ENCODE measurements at regions not wholly inside any gene's neighbourhood (a gene's known extent, or its start where the extent isn't known, plus 50 kb on each side); places are given as distances from the start of the nearest gene placed in this dataset.

GRCh38 chr16:85435700-85436099 is 177.4 kb upstream of the GSE1 start:
- Histone ChIP-seq H3K9me3 (ENCODE audit: low read length) (no peaks in the 10 kb centered on the region), H3K4me3 (ENCODE audit: low read depth in 1 of 2, low read length in 2 of 2) (no peak overlapping the region), H3K27ac (ENCODE audit: low read depth, low read length) (no peak overlapping the region), H3K4me1 (ENCODE audit: insufficient read depth, low read length) (peaks cover 18% of the 10 kb centered on the region), H3K27me3 (ENCODE audit: control insufficient read depth in 1 of 2, insufficient read depth in 2 of 2, low read length in 2 of 2) (no peaks in the 10 kb centered on the region), H3K9ac (ENCODE audit: low read length) (no peak overlapping the region), H3K36me3 (ENCODE audit: insufficient read depth, low read length) (no peaks in the 10 kb centered on the region)

- H3K4me1 ChIP-seq (ENCODE audit: insufficient read depth, low read length) = peaks cover 18% of the 10 kb centered on the region
- H3K4me3 ChIP-seq (ENCODE audit: low read depth in 1 of 2, low read length in 2 of 2) = no peak overlapping the region
- peak overlapping the region; percentile 55 for H3K27ac ChIP-seq (ENCODE audit: low read depth, low read length)
- H3K9me3 ChIP-seq (ENCODE audit: low read length) = no peaks in the 10 kb centered on the region
- H3K36me3 ChIP-seq (ENCODE audit: insufficient read depth, low read length) = no peaks in the 10 kb centered on the region
- no peak overlapping the region for H3K9ac ChIP-seq (ENCODE audit: low read length)
- no peaks in the 10 kb centered on the region for H3K27me3 ChIP-seq (ENCODE audit: control insufficient read depth in 1 of 2, insufficient read depth in 2 of 2, low read length in 2 of 2)
These were observed 176.9 kb upstream of the GSE1 start for GRCh38 chr16:85436207-85436606.

GRCh38 chr16:85436636-85437165 is 176.4 kb upstream of the GSE1 start:
- peaks cover 18% of the 10 kb centered on the region for H3K4me1 ChIP-seq (ENCODE audit: insufficient read depth, low read length)
- no peaks in the 10 kb centered on the region for H3K9me3 ChIP-seq (ENCODE audit: low read length)
- no peak overlapping the region for H3K4me3 ChIP-seq (ENCODE audit: low read depth in 1 of 2, low read length in 2 of 2)
- no peaks in the 10 kb centered on the region for H3K36me3 ChIP-seq (ENCODE audit: insufficient read depth, low read length)
- H3K9ac ChIP-seq (ENCODE audit: low read length) = no peak overlapping the region
- H3K27me3 ChIP-seq (ENCODE audit: control insufficient read depth in 1 of 2, insufficient read depth in 2 of 2, low read length in 2 of 2) = no peaks in the 10 kb centered on the region
- H3K27ac ChIP-seq (ENCODE audit: low read depth, low read length) = peak overlapping the region; percentile 55

GRCh38 chr16:85437166-85438052 is 175.7 kb upstream of the GSE1 start:
- Histone ChIP-seq H3K9ac (ENCODE audit: low read length) (no peak overlapping the region), H3K27me3 (ENCODE audit: control insufficient read depth in 1 of 2, insufficient read depth in 2 of 2, low read length in 2 of 2) (no peaks in the 10 kb centered on the region), H3K4me3 (ENCODE audit: low read depth in 1 of 2, low read length in 2 of 2) (no peak overlapping the region), H3K9me3 (ENCODE audit: low read length) (no peaks in the 10 kb centered on the region), H3K36me3 (ENCODE audit: insufficient read depth, low read length) (no peaks in the 10 kb centered on the region), H3K4me1 (ENCODE audit: insufficient read depth, low read length) (peaks cover 18% of the 10 kb centered on the region), H3K27ac (ENCODE audit: low read depth, low read length) (peak overlapping the region; percentile 55)

- no peaks in the 10 kb centered on the region for H3K36me3 ChIP-seq (ENCODE audit: insufficient read depth, low read length)
- H3K4me1 ChIP-seq (ENCODE audit: insufficient read depth, low read length) = peaks cover 18% of the 10 kb centered on the region
- no peak overlapping the region for H3K4me3 ChIP-seq (ENCODE audit: low read depth in 1 of 2, low read length in 2 of 2)
- H3K27ac ChIP-seq (ENCODE audit: low read depth, low read length) = no peak overlapping the region
- H3K9me3 ChIP-seq (ENCODE audit: low read length) = no peaks in the 10 kb centered on the region
- no peak overlapping the region for H3K9ac ChIP-seq (ENCODE audit: low read length)
- no peaks in the 10 kb centered on the region for H3K27me3 ChIP-seq (ENCODE audit: control insufficient read depth in 1 of 2, insufficient read depth in 2 of 2, low read length in 2 of 2)
These were observed 174.0 kb upstream of the GSE1 start for GRCh38 chr16:85438981-85439685.

GRCh38 chr16:85440744-85441143 is 172.4 kb upstream of the GSE1 start:
- Histone ChIP-seq H3K9me3 (ENCODE audit: low read length) (no peaks in the 10 kb centered on the region), H3K4me3 (ENCODE audit: low read depth in 1 of 2, low read length in 2 of 2) (no peak overlapping the region), H3K4me1 (ENCODE audit: insufficient read depth, low read length) (peaks cover 27% of the 10 kb centered on the region), H3K36me3 (ENCODE audit: insufficient read depth, low read length) (no peaks in the 10 kb centered on the region), H3K27me3 (ENCODE audit: control insufficient read depth in 1 of 2, insufficient read depth in 2 of 2, low read length in 2 of 2) (no peaks in the 10 kb centered on the region), H3K27ac (ENCODE audit: low read depth, low read length) (no peak overlapping the region), H3K9ac (ENCODE audit: low read length) (no peak overlapping the region)

- Histone ChIP-seq H3K36me3 (ENCODE audit: insufficient read depth, low read length) (no peaks in the 10 kb centered on the region), H3K27me3 (ENCODE audit: control insufficient read depth in 1 of 2, insufficient read depth in 2 of 2, low read length in 2 of 2) (no peaks in the 10 kb centered on the region), H3K4me1 (ENCODE audit: insufficient read depth, low read length) (peaks cover 27% of the 10 kb centered on the region), H3K4me3 (ENCODE audit: low read depth in 1 of 2, low read length in 2 of 2) (no peak overlapping the region), H3K9ac (ENCODE audit: low read length) (no peak overlapping the region), H3K27ac (ENCODE audit: low read depth, low read length) (no peak overlapping the region), H3K9me3 (ENCODE audit: low read length) (no peaks in the 10 kb centered on the region)
These were observed 171.8 kb upstream of the GSE1 start for GRCh38 chr16:85441189-85441889.

- Histone ChIP-seq H3K27me3 (ENCODE audit: control insufficient read depth in 1 of 2, insufficient read depth in 2 of 2, low read length in 2 of 2) (no peaks in the 10 kb centered on the region), H3K4me3 (ENCODE audit: low read depth in 1 of 2, low read length in 2 of 2) (no peak overlapping the region), H3K4me1 (ENCODE audit: insufficient read depth, low read length) (peaks cover 26% of the 10 kb centered on the region), H3K9ac (ENCODE audit: low read length) (no peak overlapping the region), H3K9me3 (ENCODE audit: low read length) (no peaks in the 10 kb centered on the region), H3K27ac (ENCODE audit: low read depth, low read length) (no peak overlapping the region), H3K36me3 (ENCODE audit: insufficient read depth, low read length) (no peaks in the 10 kb centered on the region)
These were observed 171.0 kb upstream of the GSE1 start for GRCh38 chr16:85441890-85442670.

- no peaks in the 10 kb centered on the region for H3K9me3 ChIP-seq (ENCODE audit: low read length)
- H3K9ac ChIP-seq (ENCODE audit: low read length) = no peak overlapping the region
- H3K36me3 ChIP-seq (ENCODE audit: insufficient read depth, low read length) = no peaks in the 10 kb centered on the region
- H3K4me3 ChIP-seq (ENCODE audit: low read depth in 1 of 2, low read length in 2 of 2) = no peak overlapping the region
- peaks cover 23% of the 10 kb centered on the region for H3K4me1 ChIP-seq (ENCODE audit: insufficient read depth, low read length)
- no peak overlapping the region for H3K27ac ChIP-seq (ENCODE audit: low read depth, low read length)
- H3K27me3 ChIP-seq (ENCODE audit: control insufficient read depth in 1 of 2, insufficient read depth in 2 of 2, low read length in 2 of 2) = no peaks in the 10 kb centered on the region
These were observed 170.0 kb upstream of the GSE1 start for GRCh38 chr16:85443116-85443515.

- Histone ChIP-seq H3K9ac (ENCODE audit: low read length) (no peak overlapping the region), H3K9me3 (ENCODE audit: low read length) (no peaks in the 10 kb centered on the region), H3K27me3 (ENCODE audit: control insufficient read depth in 1 of 2, insufficient read depth in 2 of 2, low read length in 2 of 2) (no peaks in the 10 kb centered on the region), H3K4me3 (ENCODE audit: low read depth in 1 of 2, low read length in 2 of 2) (no peak overlapping the region), H3K27ac (ENCODE audit: low read depth, low read length) (no peak overlapping the region), H3K4me1 (ENCODE audit: insufficient read depth, low read length) (peaks cover 27% of the 10 kb centered on the region), H3K36me3 (ENCODE audit: insufficient read depth, low read length) (no peaks in the 10 kb centered on the region)
These were observed 169.6 kb upstream of the GSE1 start for GRCh38 chr16:85443531-85443930.
